ENCODE measurements at regions not wholly inside any gene's neighbourhood (a gene's known extent, or its start where the extent isn't known, plus 50 kb on each side); places are given as distances from the start of the nearest gene placed in this dataset.

GRCh38 chr16:77555126-77555525 is 120.3 kb upstream of the ADAMTS18 start:
- DNase-seq = no peak

- DNase-seq = no peak
Measured at GRCh38 chr16:77555791-77556190, 121.0 kb upstream of the ADAMTS18 start.

GRCh38 chr16:77556201-77556873 is 121.5 kb upstream of the ADAMTS18 start:
- DNase-seq = no peak

GRCh38 chr16:77557385-77557784 is 122.6 kb upstream of the ADAMTS18 start:
- no peak for DNase-seq

- no peak for DNase-seq
Measured at GRCh38 chr16:77558786-77559185, 124.0 kb upstream of the ADAMTS18 start.

GRCh38 chr16:77562497-77562896 is 127.7 kb upstream of the ADAMTS18 start:
- no peak for DNase-seq

GRCh38 chr16:77564791-77565390 is 130.1 kb upstream of the ADAMTS18 start:
- DNase-seq = no peak

GRCh38 chr16:77569406-77569805 is 134.6 kb upstream of the ADAMTS18 start:
- no peak for DNase-seq

GRCh38 chr16:77570574-77570973 is 135.7 kb upstream of the ADAMTS18 start:
- no peak for DNase-seq

GRCh38 chr16:77571115-77571862 is 136.5 kb upstream of the ADAMTS18 start:
- no peak for DNase-seq

GRCh38 chr16:77574867-77575624 is 140.2 kb upstream of the ADAMTS18 start:
- no peak for DNase-seq

- no peak for DNase-seq
Measured at GRCh38 chr16:77579351-77579891, 142.9 kb upstream of the NUDT7 start.

- DNase-seq = no peak
Measured at GRCh38 chr16:77581706-77582105, 140.6 kb upstream of the NUDT7 start.

GRCh38 chr16:77584205-77584859 is 138.0 kb upstream of the NUDT7 start:
- peak; percentile 42 for DNase-seq

- DNase-seq = no peak
Measured at GRCh38 chr16:77585379-77586251, 136.7 kb upstream of the NUDT7 start.

GRCh38 chr16:77588389-77588788 is 133.9 kb upstream of the NUDT7 start:
- DNase-seq = no peak

- no peak for DNase-seq
Measured at GRCh38 chr16:77589071-77589765, 133.1 kb upstream of the NUDT7 start.

- DNase-seq = no peak
Measured at GRCh38 chr16:77590707-77591106, 131.6 kb upstream of the NUDT7 start.

GRCh38 chr16:77591347-77591746 is 131.0 kb upstream of the NUDT7 start:
- no peak for DNase-seq

GRCh38 chr16:77592021-77592420 is 130.3 kb upstream of the NUDT7 start:
- no peak for DNase-seq

- no peak for DNase-seq
Measured at GRCh38 chr16:77594057-77594456, 128.3 kb upstream of the NUDT7 start.
